Urinary bladder (tissue), 3 donors: ENCODE measurements at regions not wholly inside any gene's neighbourhood (a gene's known extent, or its start where the extent isn't known, plus 50 kb on each side); places are given as distances from the start of the nearest gene placed in this dataset.

Experiments used
- DNase-seq: peaks from one replicate; pipeline ENCODE4 v3.0.0-alpha.2; 2015; ENCODE audit errors: extremely low spot score
- H3K27ac ChIP-seq: one replicate; pipeline ENCODE4 v1.5.1; 2013; ENCODE audit warnings: low read depth, mild to moderate bottlenecking, moderate library complexity
- H3K36me3 ChIP-seq: one replicate; pipeline ENCODE4 v1.6.1; 2013; ENCODE audit warnings: mild to moderate bottlenecking, moderate library complexity; ENCODE audit not compliant: insufficient read depth
- H3K4me1 ChIP-seq: one replicate; pipeline ENCODE4 v1.6.1; 2013; ENCODE audit warnings: mild to moderate bottlenecking, moderate library complexity; ENCODE audit not compliant: insufficient read depth
- H3K4me3 ChIP-seq: one replicate; pipeline ENCODE4 v1.5.1; 2013; ENCODE audit warnings: low read depth, low read length
- WGBS: extraction: QIAGEN DNeasy Blood & Tissue Kit; methylation state at CpG from one replicate; pipeline ENCODE4 v1.1.7; 2013; 5-methylcytosine and 5-hydroxymethylcytosine counted together
- donor health status: healthy with polysubstance abuse.
- donor health status: healthy.

GRCh38 chr7:1359681-1360485 is 99.4 kb downstream of the MICALL2 start:
- Histone ChIP-seq H3K4me1 (no peaks in the 10 kb centered on the region), H3K27ac (no peak overlapping the region), H3K4me3 (no peak overlapping the region), H3K36me3 (no peaks in the 10 kb centered on the region)
- no peak for DNase-seq
- WGBS = 92% methylated on average over 19 of the region's 19 CpGs

- H3K4me3 ChIP-seq = no peak overlapping the region
- DNase-seq = no peak
- no peaks in the 10 kb centered on the region for H3K4me1 ChIP-seq
- no peak overlapping the region for H3K27ac ChIP-seq
- WGBS = 91% methylated on average over 12 of the region's 12 CpGs
- no peaks in the 10 kb centered on the region for H3K36me3 ChIP-seq
These were observed 98.7 kb downstream of the MICALL2 start for GRCh38 chr7:1360521-1360971.

GRCh38 chr7:1361016-1361755 is 98.1 kb downstream of the MICALL2 start:
- DNase-seq = no peak

GRCh38 chr7:1361756-1362125 is 97.5 kb downstream of the MICALL2 start:
- no peak overlapping the region for H3K4me3 ChIP-seq
- H3K27ac ChIP-seq = no peak overlapping the region
- H3K4me1 ChIP-seq = no peaks in the 10 kb centered on the region
- 32% methylated on average over 13 of the region's 13 CpGs for WGBS
- no peak for DNase-seq
- H3K36me3 ChIP-seq = no peaks in the 10 kb centered on the region

More at GRCh38 chr7:1361016-1361755, 98.1 kb downstream of the MICALL2 start:
- no peak overlapping the region for H3K27ac ChIP-seq
- no peaks in the 10 kb centered on the region for H3K36me3 ChIP-seq
- H3K4me1 ChIP-seq = no peaks in the 10 kb centered on the region
- WGBS = 91% methylated on average over 14 of the region's 14 CpGs
- H3K4me3 ChIP-seq = no peak overlapping the region

DNA sequence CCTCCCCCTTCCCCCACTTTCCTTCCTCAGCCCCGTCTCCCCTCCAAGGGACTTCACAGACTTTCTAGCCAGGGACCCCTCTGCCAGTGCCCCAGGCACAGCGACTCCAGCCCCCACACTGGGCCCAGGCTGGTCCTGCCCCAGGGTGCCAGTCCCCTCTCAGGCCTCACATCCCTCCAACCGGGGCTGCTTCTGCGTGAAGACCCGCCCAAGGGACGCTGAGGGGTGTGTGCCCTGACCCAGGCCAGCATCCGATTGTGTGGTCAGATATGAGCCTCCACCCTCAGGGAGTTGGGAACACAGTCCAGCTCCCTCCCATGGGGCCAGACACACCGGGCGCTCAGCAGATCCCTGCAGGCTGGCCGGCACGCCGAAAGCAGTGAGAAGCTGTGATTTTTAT is 97.0 kb downstream of the MICALL2 start:
- no peak overlapping the region for H3K27ac ChIP-seq
- no peaks in the 10 kb centered on the region for H3K4me1 ChIP-seq
- H3K4me3 ChIP-seq = no peak overlapping the region
- DNase-seq = no peak
- no peaks in the 10 kb centered on the region for H3K36me3 ChIP-seq
- 63% methylated on average over 12 of the region's 12 CpGs for WGBS

GRCh38 chr7:1364068-1364905 is 95.0 kb downstream of the MICALL2 start:
- H3K4me1 ChIP-seq = no peaks in the 10 kb centered on the region
- DNase-seq = no peak
- no peak overlapping the region for H3K4me3 ChIP-seq
- no peaks in the 10 kb centered on the region for H3K36me3 ChIP-seq
- H3K27ac ChIP-seq = no peak overlapping the region
- WGBS = 61% methylated on average over 36 of the region's 36 CpGs

DNA sequence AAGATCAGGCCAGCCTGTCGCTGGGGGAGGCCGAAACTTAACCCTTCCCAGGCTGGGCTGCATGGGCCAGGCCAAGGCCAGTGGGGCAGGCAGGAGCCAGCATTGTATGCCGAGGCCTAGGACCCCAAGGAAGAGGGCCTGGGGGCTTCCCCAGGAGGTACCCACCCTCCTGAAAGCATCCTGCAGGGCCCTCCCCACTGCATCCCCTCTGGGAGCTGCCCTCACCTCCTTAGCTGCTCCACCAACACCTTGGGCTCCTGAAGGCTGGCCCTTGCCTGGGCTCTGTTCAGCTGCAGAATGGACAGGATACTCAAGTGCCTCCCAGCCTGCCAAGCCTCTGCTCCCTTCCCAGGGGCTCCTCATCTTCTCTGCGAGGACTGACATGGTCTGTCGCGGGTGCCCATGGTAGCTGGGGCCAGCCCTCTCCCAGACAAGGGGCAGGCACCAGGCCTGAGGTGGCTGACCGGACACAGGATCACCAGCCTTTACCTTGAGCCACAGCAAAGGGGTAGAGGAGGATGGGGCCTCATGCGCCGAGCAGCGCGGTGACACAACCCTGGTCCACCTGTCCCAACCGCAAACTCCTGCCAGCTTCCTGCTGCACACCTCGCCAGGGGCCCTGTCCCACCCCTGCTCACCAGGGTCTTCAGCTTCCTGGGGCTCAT is 94.2 kb downstream of the MICALL2 start:
- H3K36me3 ChIP-seq = no peaks in the 10 kb centered on the region
- H3K27ac ChIP-seq = no peak overlapping the region
- no peaks in the 10 kb centered on the region for H3K4me1 ChIP-seq
- no peak overlapping the region for H3K4me3 ChIP-seq
- WGBS = 78% methylated on average over 13 of the region's 13 CpGs
- no peak for DNase-seq

- WGBS = 84% methylated on average over 7 of the region's 7 CpGs
- no peak overlapping the region for H3K4me3 ChIP-seq
- DNase-seq = no peak
These were observed 93.4 kb downstream of the MICALL2 start for GRCh38 chr7:1365846-1366245.

GRCh38 chr7:1366801-1367405 is 92.4 kb downstream of the MICALL2 start:
- no peak overlapping the region for H3K4me3 ChIP-seq
- H3K4me1 ChIP-seq = no peaks in the 10 kb centered on the region
- H3K36me3 ChIP-seq = no peaks in the 10 kb centered on the region
- H3K27ac ChIP-seq = no peak overlapping the region
- DNase-seq = no peak
- 42% methylated on average over 13 of the region's 13 CpGs for WGBS

More at GRCh38 chr7:1365846-1366245, 93.4 kb downstream of the MICALL2 start:
- Histone ChIP-seq H3K4me1 (no peaks in the 10 kb centered on the region), H3K27ac (no peak overlapping the region), H3K36me3 (no peaks in the 10 kb centered on the region)

DNA sequence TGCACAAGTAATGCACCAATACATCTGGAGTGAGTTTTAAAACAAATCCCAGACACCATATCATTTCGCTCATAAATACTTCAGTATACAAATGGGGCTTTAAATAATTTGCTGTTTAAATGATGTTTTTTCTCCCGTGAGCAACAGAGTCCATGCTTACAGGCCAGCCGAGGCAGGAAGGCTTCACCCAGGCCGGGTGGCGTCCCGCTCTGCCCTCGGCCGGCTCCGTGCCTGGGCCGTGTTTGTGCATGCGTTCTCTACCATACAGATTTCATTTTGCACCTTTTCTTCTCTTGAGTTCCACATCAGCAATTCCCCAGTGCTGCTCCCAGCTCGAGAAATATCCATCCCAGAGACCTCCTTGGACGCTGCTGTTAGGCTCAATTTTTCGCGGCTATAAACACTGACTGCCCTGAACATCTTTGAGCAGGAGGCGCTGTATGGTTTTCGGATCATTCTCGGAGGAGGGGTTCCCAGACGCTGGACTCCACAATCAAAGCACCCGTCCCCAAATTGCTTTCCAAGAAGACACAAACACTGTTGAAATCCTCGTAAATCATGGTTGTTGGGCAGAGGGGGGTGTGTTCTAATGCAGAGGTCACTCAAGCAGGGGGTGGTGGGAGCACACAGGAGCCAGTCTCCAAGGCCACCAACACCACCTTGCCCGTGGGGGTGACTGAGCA is 91.6 kb downstream of the MICALL2 start:
- Histone ChIP-seq H3K36me3 (no peaks in the 10 kb centered on the region), H3K4me1 (no peaks in the 10 kb centered on the region), H3K27ac (no peak overlapping the region), H3K4me3 (no peak overlapping the region)
- DNase-seq = no peak
- 19% methylated on average over 22 of the region's 22 CpGs for WGBS

- Histone ChIP-seq H3K36me3 (no peaks in the 10 kb centered on the region), H3K4me1 (no peaks in the 10 kb centered on the region), H3K27ac (no peak overlapping the region), H3K4me3 (no peak overlapping the region)
- no peak for DNase-seq
- WGBS = 25% methylated on average over 11 of the region's 11 CpGs
These were observed 91.0 kb downstream of the MICALL2 start for GRCh38 chr7:1368184-1368681.
